ENCODE measurements at regions not wholly inside any gene's neighbourhood (a gene's known extent, or its start where the extent isn't known, plus 50 kb on each side); places are given as distances from the start of the nearest gene placed in this dataset.
"Not testable (repeated sequence)": the region's sequence is repeated elsewhere in the genome, so short reads cannot be mapped to it uniquely, and the experiment has no call there.

DNA sequence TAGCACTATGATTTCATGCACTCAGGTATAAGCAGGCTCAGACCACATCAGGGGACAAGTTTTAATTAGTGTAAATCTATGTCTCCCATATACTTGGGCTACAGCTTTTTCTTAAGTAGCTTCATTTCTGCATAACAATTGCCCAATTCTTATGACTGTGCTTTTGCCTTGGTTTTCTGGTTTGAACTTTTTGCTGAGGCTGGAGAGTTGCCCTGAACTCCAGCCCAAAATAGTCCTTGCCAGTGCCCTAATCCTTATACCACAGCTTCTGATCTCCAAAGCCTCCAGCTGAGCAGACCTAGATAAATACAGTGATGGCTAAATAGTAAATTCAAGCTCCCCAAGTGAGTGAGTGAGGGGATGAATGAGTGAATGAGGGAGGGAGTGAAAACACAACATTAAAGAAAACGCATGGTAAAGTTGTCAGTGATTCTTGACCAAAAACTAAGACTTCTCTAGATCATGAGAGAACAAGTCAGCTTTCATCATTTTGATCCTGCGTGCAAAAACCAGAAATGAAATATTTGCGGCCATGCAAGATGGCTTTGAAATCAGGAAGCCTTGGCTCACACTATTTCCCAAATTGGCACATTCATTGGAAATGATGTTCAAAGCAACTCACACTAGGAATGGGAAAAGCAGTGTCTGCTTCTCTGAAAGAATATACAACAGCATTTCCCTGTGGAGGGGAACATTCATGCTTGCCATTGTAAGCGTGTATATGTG lies 437.1 kb upstream of the CTSO start:
- no peak for TF ChIP-seq GATA1 (IDR thresholded peaks at IDR 0.05; ENCODE audit: low read depth, low read length)
- TF ChIP-seq POLR2A (IDR thresholded peaks at IDR 0.05; ENCODE audit: low read length), result no peak
- no peak for DNase-seq

DNA sequence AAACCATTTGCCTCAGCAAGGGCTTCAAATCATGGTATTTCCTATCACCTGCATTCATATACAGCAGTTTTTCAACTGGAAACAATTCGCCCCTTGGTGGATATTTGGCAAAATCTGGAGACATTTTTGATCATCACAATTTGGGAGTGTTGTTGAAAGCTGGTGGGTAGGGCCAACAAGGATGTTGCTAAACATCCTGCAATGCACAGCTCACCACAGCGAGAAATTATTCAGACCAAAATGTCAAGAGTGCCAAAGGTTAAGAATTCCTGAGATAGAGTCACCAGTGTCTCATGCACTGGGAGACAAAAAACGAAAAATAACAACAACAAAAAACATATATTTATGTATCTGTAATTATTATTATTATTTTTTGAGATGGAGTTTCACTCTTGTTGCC lies 435.2 kb upstream of the CTSO start:
- no peak for DNase-seq
- no peak for TF ChIP-seq GATA1 (IDR thresholded peaks at IDR 0.05; ENCODE audit: low read depth, low read length)
- TF ChIP-seq POLR2A (IDR thresholded peaks at IDR 0.05; ENCODE audit: low read length), result no peak

DNA sequence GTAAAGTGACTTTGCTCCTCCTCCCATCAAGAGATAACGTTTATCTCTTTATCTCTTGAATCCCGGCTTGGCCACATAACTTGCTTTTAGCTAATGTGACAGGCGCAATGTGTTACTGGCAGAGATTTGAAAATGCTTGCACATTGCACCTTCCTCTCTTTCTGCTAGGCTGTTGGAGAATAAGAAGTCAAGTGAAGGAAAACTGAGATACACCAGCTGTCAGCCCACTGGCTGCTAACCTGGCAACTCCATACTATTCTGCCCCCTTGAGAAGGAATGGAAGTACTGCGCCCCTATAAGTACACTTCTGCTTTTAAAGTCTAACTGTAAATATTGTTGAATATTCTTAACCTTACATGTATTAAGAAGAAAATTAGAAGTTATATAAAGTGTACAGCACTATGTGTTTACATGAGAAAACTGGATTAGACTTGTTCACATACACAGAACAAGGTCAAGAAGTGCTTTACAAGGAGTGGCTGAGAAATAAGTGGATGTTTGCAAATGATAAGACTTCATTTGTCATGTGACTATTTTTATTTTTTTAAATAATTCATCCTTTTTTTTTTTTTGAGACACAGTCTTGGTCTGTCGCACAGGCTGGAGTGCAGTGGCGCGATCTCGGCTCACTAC lies 424.5 kb upstream of the CTSO start:
- peak; percentile 6 to 17 for DNase-seq
- TF ChIP-seq GATA1 (IDR thresholded peaks at IDR 0.05; ENCODE audit: low read depth, low read length) (no peak), POLR2A (IDR thresholded peaks at IDR 0.05; ENCODE audit: low read length) (no peak)

DNA sequence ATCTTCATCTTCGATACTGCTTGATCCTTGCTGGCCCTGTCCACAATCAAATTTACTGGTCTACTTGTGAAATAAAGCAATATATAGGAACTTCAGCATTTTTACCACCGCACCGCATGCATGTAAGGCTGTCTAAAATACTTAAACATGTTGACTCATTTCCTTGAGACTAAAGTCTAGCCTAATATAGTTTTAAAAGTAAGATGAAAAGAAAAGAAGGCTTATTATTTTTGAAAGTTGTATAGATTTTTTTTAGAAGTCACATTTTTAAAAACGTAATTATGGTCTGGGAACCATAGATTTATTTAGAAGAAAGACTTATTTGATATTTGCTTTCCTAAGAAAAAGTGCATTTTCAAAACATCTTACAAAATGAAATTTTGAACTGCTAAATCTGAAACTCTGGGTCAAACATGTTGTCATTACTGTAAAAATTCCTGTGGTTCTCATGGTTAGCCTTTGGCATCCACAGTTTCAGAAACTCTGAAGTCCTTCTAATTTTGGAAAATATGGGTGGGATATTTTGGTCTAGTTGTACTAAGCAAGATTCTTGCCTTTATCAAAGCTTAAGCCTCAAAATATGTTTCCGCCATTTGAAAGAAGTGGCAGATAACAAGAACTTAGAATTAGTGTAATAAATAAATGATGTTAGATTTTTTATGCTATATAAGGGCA lies 423.5 kb upstream of the CTSO start:
- TF ChIP-seq GATA1 (IDR thresholded peaks at IDR 0.05; ENCODE audit: low read depth, low read length) (no peak), POLR2A (IDR thresholded peaks at IDR 0.05; ENCODE audit: low read length) (no peak)
- no peak for DNase-seq

DNA sequence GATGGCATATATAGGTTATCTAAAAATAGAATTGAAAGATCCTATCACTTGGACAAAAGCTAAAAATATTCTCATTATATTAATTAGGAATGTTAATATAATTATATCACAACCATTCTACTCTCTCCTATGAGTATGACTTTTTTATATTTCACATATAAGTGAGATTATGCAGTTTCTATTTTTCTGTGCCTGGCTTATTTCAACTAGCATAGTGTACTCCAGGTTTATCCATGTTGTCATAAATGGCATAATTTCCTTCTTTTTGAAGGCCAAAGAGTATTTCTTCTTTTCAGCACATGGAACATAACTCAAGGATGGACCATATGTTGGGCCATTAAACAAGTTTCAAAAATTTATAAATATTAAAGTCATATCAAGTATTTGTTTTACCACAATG lies 421.2 kb upstream of the CTSO start:
- no peak for DNase-seq
- no peak for TF ChIP-seq GATA1 (IDR thresholded peaks at IDR 0.05; ENCODE audit: low read depth, low read length)
- TF ChIP-seq POLR2A (IDR thresholded peaks at IDR 0.05; ENCODE audit: low read length), result no peak

DNA sequence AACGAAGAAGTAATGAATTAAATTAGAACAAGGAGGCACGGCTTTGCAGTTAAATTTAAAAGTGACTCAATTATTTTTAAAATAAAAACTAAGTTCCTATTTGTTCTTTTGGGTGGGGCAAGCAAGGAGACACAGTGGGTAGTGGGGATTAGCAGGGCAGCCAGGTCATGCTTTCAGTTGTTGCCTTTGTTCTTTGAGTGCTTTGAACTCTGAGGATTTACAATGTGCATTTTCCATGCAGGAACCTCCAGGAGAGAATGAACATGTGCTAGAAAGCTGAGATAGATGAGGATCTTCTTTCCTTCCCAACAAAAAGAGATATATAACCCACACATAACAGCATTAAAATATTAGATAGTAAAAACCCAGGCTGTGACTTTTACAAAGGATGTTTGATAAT lies 420.4 kb upstream of the CTSO start:
- TF ChIP-seq POLR2A (IDR thresholded peaks at IDR 0.05; ENCODE audit: low read length) (no peak), GATA1 (IDR thresholded peaks at IDR 0.05; ENCODE audit: low read depth, low read length) (no peak)
- DNase-seq, result no peak

DNA sequence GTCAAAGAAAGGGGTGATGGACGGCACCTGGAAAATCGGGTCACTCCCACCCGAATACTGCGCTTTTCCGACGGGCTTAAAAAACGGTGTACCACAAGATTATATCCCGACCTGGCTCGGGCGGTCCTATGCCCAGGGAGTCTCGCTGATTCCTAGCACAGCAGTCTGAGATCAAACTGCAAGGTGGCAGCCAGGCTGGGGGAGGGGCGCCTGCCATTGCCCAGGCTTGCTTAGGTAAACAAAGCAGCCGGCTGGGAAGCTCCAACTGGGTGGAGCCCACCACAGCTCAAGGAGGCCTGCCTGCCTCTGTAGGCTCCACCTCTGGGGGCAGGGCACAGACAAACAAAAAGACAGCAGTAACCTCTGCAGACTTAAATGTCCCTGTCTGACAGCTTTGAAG lies 413.8 kb upstream of the CTSO start:
- DNase-seq, result not testable (repeated sequence)

DNA sequence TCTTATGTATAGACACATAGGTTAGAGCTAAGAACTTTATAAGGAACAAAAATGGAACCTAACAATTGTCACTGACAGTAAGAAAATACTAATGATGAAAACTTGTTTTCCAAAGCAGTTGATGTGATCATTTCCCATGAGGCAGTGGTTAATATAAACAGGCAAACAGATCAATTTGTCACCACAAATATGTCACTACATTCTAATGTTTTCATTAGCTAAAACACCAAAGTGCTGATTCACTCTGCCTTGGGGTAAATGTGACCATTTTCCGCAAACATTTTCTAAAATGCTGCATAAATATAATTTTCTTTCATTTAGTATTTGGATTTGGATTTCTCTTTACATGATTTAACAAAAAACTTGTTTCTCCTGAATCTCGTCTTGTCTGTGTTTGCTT lies 408.9 kb upstream of the CTSO start:
- TF ChIP-seq POLR2A (IDR thresholded peaks at IDR 0.05; ENCODE audit: low read length) (no peak), GATA1 (IDR thresholded peaks at IDR 0.05; ENCODE audit: low read depth, low read length) (no peak)
- no peak for DNase-seq

DNA sequence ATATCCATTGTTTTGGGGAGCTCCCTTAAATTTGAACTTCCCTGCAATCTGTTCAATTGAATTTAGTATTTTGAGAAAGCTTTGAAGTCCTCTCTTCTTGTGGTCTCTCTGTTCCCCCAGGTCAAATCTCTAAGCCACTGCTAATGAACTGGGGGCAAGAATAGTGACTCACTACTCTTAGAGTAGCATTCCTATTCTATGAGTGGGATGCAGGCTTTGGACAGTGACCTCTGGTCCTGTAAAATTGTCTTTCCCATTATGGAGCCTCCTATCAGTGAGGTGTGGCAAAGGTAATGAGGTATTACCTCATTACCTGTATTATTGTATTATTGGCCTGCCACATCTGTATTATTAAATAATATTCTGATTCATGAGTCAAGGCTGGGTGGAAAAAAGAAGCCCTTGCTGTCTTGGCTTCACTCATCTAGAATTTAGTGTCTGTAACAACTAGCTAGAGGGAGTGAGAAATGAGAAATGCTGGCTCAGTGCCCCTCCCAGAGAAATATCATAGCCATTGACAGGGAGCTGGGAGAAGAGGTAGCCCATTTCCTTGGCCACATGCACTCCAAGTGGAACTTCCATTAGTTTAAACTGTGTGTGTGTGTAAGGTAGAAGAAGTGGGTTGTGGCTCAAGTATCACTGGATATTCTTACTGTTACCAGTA lies 393.9 kb upstream of the CTSO start:
- TF ChIP-seq POLR2A (IDR thresholded peaks at IDR 0.05; ENCODE audit: low read length), result no peak
- no peak for DNase-seq

DNA sequence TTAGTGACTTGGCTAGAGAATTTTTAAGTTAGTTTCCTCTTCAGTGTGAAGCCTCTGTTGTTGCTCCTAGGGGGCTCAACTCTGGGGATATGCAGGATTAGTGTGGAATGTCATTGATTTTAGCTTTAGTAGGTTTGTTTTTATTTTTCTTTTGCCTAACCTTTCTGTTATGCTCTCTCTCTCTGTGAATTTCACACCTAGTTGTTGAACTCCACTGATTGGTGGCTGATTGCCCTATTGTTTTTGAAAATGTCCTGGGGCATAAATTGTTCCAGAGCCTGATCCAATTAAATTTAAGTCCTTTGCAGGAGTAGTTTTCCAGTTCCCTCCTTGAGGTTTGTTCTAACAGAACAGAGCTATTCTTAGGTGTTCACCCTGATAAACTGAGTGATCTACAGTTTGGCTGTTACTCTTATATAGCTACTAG lies 393.3 kb upstream of the CTSO start:
- no peak for DNase-seq
- no peak for TF ChIP-seq GATA1 (IDR thresholded peaks at IDR 0.05; ENCODE audit: low read depth, low read length)
- no peak for TF ChIP-seq POLR2A (IDR thresholded peaks at IDR 0.05; ENCODE audit: low read length)

DNA sequence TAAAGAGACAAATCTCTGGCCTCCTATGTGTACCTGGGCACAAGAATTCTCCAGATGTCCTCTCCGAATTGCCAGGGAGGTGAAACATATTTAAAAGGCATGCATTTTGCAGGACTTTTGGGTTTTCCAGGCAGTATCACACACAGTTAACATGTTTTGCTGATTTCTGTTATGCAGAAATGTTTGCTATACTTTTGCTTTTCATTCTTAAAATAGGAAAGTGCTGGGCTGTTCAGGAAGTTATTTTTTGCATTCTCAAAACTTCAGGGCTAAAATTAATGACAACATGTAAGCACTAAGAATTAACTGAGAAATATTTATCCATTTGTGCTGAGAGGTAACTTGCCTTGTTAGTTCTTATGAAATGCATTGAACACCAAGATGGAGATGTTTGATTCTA lies 390.7 kb upstream of the CTSO start:
- DNase-seq, result no peak
- no peak for TF ChIP-seq POLR2A (IDR thresholded peaks at IDR 0.05; ENCODE audit: low read length)
- no peak for TF ChIP-seq GATA1 (IDR thresholded peaks at IDR 0.05; ENCODE audit: low read depth, low read length)

DNA sequence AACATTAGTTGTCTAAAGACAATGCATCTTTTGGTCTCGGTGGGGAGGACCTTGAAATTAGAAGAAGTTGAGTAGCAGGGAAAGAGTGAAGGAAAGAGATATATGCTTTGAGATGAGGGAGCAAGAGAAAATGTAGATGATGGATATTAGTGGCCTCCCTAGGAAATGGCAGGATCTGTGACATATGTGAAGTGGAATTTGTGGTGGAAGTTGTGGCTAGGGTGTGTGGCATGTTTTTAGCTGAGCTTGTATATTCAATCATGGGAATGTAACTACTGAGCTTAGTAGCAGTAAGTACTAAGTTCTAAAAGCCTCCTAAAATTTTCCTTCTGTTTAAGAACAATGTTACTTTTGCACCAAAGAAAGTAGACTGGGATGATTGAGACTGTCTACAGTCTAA lies 382.8 kb upstream of the CTSO start:
- TF ChIP-seq GATA1 (IDR thresholded peaks at IDR 0.05; ENCODE audit: low read depth, low read length), result no peak
- no peak for TF ChIP-seq POLR2A (IDR thresholded peaks at IDR 0.05; ENCODE audit: low read length)
- DNase-seq, result no peak

DNA sequence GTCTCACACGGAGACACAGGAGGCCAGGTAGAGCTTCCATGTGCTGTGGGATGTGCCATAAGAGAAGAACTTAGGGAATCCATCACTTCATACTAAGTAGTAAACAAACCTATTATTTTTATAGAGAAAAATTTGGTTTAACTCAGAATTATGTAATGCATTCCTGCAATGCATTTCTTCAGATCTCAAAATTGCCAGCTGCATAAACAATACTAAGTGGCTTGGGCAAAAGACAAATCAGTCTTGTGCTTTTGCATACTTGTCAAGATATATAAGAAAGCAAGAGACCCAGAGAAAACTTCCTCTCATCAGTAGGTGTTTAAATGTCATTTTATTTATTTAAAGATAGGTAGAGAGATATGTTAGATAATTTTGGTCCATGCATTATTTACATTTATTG lies 382.1 kb upstream of the CTSO start:
- TF ChIP-seq POLR2A (IDR thresholded peaks at IDR 0.05; ENCODE audit: low read length) (no peak), GATA1 (IDR thresholded peaks at IDR 0.05; ENCODE audit: low read depth, low read length) (no peak)
- no peak for DNase-seq

DNA sequence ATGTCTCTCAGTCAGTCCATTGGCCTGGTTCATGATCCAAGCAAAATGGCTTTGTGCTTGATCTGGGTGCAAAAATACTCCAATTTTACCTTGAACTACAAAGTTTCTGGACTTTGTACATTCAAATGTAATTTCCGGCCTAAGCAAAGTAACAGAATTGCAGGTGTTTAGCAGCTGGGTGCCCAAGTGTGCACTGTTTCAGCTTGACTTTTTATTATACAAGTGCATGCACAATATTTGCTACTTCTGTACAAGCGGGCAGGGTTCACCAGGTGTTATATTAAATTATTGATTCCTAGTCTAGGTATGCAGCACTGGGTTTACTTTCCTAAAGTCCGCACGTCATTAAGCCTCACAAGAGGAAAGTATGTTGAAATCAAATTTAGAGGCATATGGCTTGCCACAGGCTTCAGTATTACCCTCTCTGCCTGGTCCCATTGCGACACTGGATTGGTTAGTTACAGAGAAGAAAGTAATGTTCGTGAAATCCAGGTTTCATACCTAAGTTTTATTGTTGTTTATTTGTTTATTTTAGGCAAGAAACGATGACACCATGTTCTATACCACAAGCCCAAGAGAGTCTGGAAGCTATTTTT lies 376.9 kb upstream of the CTSO start:
- TF ChIP-seq POLR2A (IDR thresholded peaks at IDR 0.05; ENCODE audit: low read length) (no peak), GATA1 (IDR thresholded peaks at IDR 0.05; ENCODE audit: low read depth, low read length) (no peak)
- DNase-seq, result no peak
